Neural cell (in vitro differentiated cells): ENCODE measurements at regions not wholly inside any gene's neighbourhood (a gene's known extent, or its start where the extent isn't known, plus 50 kb on each side); places are given as distances from the start of the nearest gene placed in this dataset.

Source experiments
- MXI1 ChIP-seq: fragments of 450-650 bp; conservative IDR thresholded peaks from 2 replicates; pipeline ENCODE4 v1.6.1; 2014; ENCODE audit warnings: antibody characterized with exemption, mild to moderate bottlenecking; ENCODE audit not compliant: poor library complexity, severe bottlenecking
- TAF1 ChIP-seq: IDR thresholded peaks from 2 replicates; pipeline ENCODE4 v1.6.1; 2012; ENCODE audit warnings: low read depth
- TF ChIP-seq, protein P1 (sequence below): fragments of 450-650 bp; IDR thresholded peaks from 2 replicates; pipeline ENCODE4 v1.5.1; 2014; ENCODE audit warnings: antibody characterized with exemption, mild to moderate bottlenecking, moderate library complexity; ENCODE audit not compliant: poor library complexity, severe bottlenecking

DNA sequence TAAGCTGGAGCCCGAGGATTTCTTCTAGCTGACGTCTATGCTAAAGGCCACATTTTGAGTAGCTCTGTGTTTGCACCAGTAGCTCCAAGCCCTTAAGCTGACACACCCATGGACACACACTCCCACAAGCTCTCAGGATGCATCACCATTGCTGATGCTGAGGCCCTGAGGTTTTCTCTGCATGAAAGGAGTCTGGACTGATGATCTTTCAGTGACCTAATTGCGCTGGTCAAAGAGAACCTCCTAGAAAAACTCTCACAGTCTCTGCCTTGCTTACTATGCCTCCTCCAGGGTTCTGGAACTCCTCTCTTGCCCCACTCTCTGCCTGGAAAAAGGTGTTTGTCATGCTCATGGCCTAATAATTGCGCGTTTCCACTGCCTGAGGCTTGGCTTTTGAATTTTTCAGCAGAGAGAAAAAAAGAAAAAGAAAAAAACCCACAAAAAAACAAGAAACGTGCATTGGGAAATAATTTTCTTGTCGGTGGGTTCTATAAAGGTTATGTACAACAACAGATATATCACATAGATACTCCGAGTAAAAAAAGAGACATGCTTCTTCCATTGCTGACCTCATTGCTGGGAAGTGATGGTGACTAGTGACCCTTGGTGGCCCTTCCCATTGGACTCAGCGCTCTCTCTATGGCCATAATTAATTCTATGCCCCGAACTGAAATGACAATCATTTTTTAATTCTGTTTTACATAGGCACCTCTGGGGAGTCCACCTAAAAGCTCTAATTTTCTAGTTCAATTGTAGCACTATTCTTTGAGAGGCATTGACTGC is 297.0 kb downstream of the TDRD15 start:
- TF ChIP-seq, protein P1, sequence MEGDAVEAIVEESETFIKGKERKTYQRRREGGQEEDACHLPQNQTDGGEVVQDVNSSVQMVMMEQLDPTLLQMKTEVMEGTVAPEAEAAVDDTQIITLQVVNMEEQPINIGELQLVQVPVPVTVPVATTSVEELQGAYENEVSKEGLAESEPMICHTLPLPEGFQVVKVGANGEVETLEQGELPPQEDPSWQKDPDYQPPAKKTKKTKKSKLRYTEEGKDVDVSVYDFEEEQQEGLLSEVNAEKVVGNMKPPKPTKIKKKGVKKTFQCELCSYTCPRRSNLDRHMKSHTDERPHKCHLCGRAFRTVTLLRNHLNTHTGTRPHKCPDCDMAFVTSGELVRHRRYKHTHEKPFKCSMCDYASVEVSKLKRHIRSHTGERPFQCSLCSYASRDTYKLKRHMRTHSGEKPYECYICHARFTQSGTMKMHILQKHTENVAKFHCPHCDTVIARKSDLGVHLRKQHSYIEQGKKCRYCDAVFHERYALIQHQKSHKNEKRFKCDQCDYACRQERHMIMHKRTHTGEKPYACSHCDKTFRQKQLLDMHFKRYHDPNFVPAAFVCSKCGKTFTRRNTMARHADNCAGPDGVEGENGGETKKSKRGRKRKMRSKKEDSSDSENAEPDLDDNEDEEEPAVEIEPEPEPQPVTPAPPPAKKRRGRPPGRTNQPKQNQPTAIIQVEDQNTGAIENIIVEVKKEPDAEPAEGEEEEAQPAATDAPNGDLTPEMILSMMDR: no peak
- TF ChIP-seq TAF1 (no peak), MXI1 (no peak)
